ENCODE measurements at regions not wholly inside any gene's neighbourhood (a gene's known extent, or its start where the extent isn't known, plus 50 kb on each side); places are given as distances from the start of the nearest gene placed in this dataset.
A peak's percentile ranks its signal among the peaks of the same experiment; 100 is the strongest.

GRCh38 chr6:55082021-55082420 lies 92.3 kb upstream of the HCRTR2 start:
- Histone ChIP-seq H3K9ac (ENCODE audit: low read length) (no peak overlapping the region), H3K27me3 (ENCODE audit: insufficient read depth, low read length) (no peaks in the 10 kb centered on the region), H3K4me1 (ENCODE audit: control insufficient read depth in 1 of 2, insufficient read depth in 2 of 2, low read length in 2 of 2) (peaks cover 0 to 5% of the 10 kb centered on the region in 2 experiments; a peak in 2 of 4 replicates), H3K79me2 (ENCODE audit: insufficient read depth, low read length) (no peaks in the 10 kb centered on the region), H3K9me3 (ENCODE audit: control insufficient read depth in 1 of 2, insufficient read depth in 1 of 2, low read depth in 1 of 2, low read length in 2 of 2) (no peaks in the 10 kb centered on the region), H3K36me3 (ENCODE audit: control insufficient read depth in 1 of 2, insufficient read depth in 2 of 2, low read length in 2 of 2) (no peaks in the 10 kb centered on the region), H3K27ac (ENCODE audit: low read depth, low read length) (no peak overlapping the region), H3K9me2 (ENCODE audit: insufficient read depth) (no peaks in the 10 kb centered on the region), H3K4me3 (replicated peaks in 1 of 2; ENCODE audit: low read depth in 1 of 2, low read length in 2 of 2) (no peak overlapping the region), H2AFZ (ENCODE audit: low read depth, low read length, poor library complexity, severe bottlenecking) (no peak overlapping the region), H3K4me2 (ENCODE audit: low read length) (no peak overlapping the region), H4K20me1 (ENCODE audit: insufficient read depth) (no peaks in the 10 kb centered on the region)
- ATAC-seq (0 out of 2 replicates have a peak, but pooled peaks have one; percentile 34), DNase-seq (ENCODE audit: low read depth, low spot score) (no peak)
- no TSS peak for BruUV-seq (replicated peaks)
- TF ChIP-seq ATF3 (IDR thresholded peaks at IDR 0.05) (no peak), EGR1 (IDR thresholded peaks at IDR 0.05; ENCODE audit: low read depth) (no peak), ZNF274 (IDR thresholded peaks at IDR 0.05; ENCODE audit: low read depth, low read length) (no peak), TCF7L2 (IDR thresholded peaks at IDR 0.05; ENCODE audit: borderline replicate concordance, extremely low read depth, insufficient read depth, insufficient read length) (no peak), ZFX (IDR thresholded peaks at IDR 0.05) (no peak), CTCF (IDR thresholded peaks at IDR 0.05 in 2 of 3, conservative IDR thresholded peaks at IDR 0.05 in 1 of 3; ENCODE audit: borderline replicate concordance in 1 of 3, insufficient read depth in 1 of 3, low read depth in 2 of 3, low read length in 2 of 3) (no peak), ZBTB33 (IDR thresholded peaks at IDR 0.05; ENCODE audit: extremely low read depth, insufficient replicate concordance, low read length) (no peak), CBX3 (IDR thresholded peaks at IDR 0.05; ENCODE audit: low read depth) (no peak), SIN3A (IDR thresholded peaks at IDR 0.05; ENCODE audit: low read depth) (no peak), CEBPB (IDR thresholded peaks at IDR 0.05; ENCODE audit: low read depth) (no peak)
- intact Hi-C loops (cut with micrococcal nuclease) = no loop called here
- ChIA-PET RAD21 (ENCODE audit: low non-redundant PET in 1 of 2, low total read pairs in 2 of 2, uncharacterized antibody in 2 of 2, unreplicated experiment in 2 of 2) (no interaction called here), CTCF (no interaction called here), POLR2A (no interaction called here)

All from HCT116 (cell line).